Astrocyte (in vitro differentiated cells and primary cell): ENCODE measurements at regions not wholly inside any gene's neighbourhood (a gene's known extent, or its start where the extent isn't known, plus 50 kb on each side); places are given as distances from the start of the nearest gene placed in this dataset.

Source experiments
- DNase-seq: peaks from one replicate; pipeline ENCODE4 v3.0.0-alpha.2; 2010; ENCODE audit warnings: low read depth
- FAIRE-seq: peaks from 2 replicates; lab custom pipeline; 2011; peaks lifted over from hg19 to GRCh38; lab: Jason Lieb, UNC
- H2AFZ ChIP-seq: 2 replicates; pipeline ENCODE4 v1.6.0; 2012; ENCODE audit warnings: low read depth, low read length, inconsistent platforms
- H3K27ac ChIP-seq: 2 replicates; pipeline ENCODE4 v1.5.1; 2011; ENCODE audit warnings: low read depth, low read length, inconsistent platforms
- H3K27me3 ChIP-seq: 2 replicates; pipeline ENCODE4 v1.6.0; 2011; ENCODE audit warnings: low read length, inconsistent platforms; ENCODE audit not compliant: insufficient read depth
- H3K36me3 ChIP-seq: 2 replicates; pipeline ENCODE4 v1.5.1; 2011; ENCODE audit warnings: low read length, inconsistent platforms; ENCODE audit not compliant: insufficient read depth
- H3K4me1 ChIP-seq: 2 replicates; pipeline ENCODE4 v1.5.1; 2011; ENCODE audit warnings: low read length, inconsistent platforms; ENCODE audit not compliant: insufficient read depth
- H3K4me2 ChIP-seq: 2 replicates; pipeline ENCODE4 v1.6.0; 2012; ENCODE audit warnings: low read length, inconsistent platforms
- H3K4me3 ChIP-seq: 2 replicates; pipeline ENCODE4 v1.5.1; 2011; ENCODE audit warnings: low read depth, mild to moderate bottlenecking, low read length, inconsistent platforms; ENCODE audit not compliant: insufficient read depth
- H3K79me2 ChIP-seq: 2 replicates; pipeline ENCODE4 v1.6.0; 2012; ENCODE audit warnings: mild to moderate bottlenecking, low read length, inconsistent platforms; ENCODE audit not compliant: insufficient read depth
- H3K9ac ChIP-seq: 2 replicates; pipeline ENCODE4 v1.6.0; 2012; ENCODE audit warnings: mild to moderate bottlenecking, low read length, inconsistent platforms
- H3K9me3 ChIP-seq: 2 replicates; pipeline ENCODE4 v1.5.1; 2012; ENCODE audit warnings: low read depth, mild to moderate bottlenecking, low read length, inconsistent platforms; ENCODE audit not compliant: insufficient read depth
- H4K20me1 ChIP-seq: 2 replicates; pipeline ENCODE4 v1.6.0; 2012; ENCODE audit warnings: low read length, inconsistent platforms; ENCODE audit not compliant: insufficient read depth
- H3K27ac Mint-ChIP-seq: one replicate; pipeline ENCODE4 v1.8.0; 2021; ENCODE audit warnings: mild to moderate bottlenecking, mixed read lengths; ENCODE audit not compliant: unreplicated experiment
- H3K27me3 Mint-ChIP-seq: one replicate; pipeline ENCODE4 v1.8.0; 2021; ENCODE audit warnings: low read depth, mixed read lengths; ENCODE audit not compliant: unreplicated experiment
- H3K36me3 Mint-ChIP-seq: one replicate; pipeline ENCODE4 v1.8.0; 2021; ENCODE audit warnings: low read depth, mixed read lengths; ENCODE audit not compliant: unreplicated experiment
- H3K4me1 Mint-ChIP-seq: one replicate; pipeline ENCODE4 v1.8.0; 2021; ENCODE audit warnings: low read depth, mixed read lengths; ENCODE audit not compliant: unreplicated experiment
- H3K4me3 Mint-ChIP-seq: one replicate; pipeline ENCODE4 v1.8.0; 2021; ENCODE audit warnings: mild to moderate bottlenecking, moderate library complexity, mixed read lengths; ENCODE audit not compliant: unreplicated experiment
- H3K9me3 Mint-ChIP-seq: one replicate; pipeline ENCODE4 v1.8.0; 2021; ENCODE audit warnings: mild to moderate bottlenecking, mixed read lengths; ENCODE audit not compliant: unreplicated experiment
- EZH2 ChIP-seq: IDR thresholded peaks from 2 replicates; pipeline ENCODE4 v1.6.1; 2012; ENCODE audit warnings: mild to moderate bottlenecking, low read length, inconsistent platforms; ENCODE audit not compliant: insufficient read depth
- TF ChIP-seq, protein P1 (sequence below): IDR thresholded peaks from 2 replicates; pipeline ENCODE4 v1.5.1; 2011; ENCODE audit warnings: low read depth, mild to moderate bottlenecking, inconsistent platforms, low read length, moderate library complexity; ENCODE audit not compliant: insufficient read depth

DNA sequence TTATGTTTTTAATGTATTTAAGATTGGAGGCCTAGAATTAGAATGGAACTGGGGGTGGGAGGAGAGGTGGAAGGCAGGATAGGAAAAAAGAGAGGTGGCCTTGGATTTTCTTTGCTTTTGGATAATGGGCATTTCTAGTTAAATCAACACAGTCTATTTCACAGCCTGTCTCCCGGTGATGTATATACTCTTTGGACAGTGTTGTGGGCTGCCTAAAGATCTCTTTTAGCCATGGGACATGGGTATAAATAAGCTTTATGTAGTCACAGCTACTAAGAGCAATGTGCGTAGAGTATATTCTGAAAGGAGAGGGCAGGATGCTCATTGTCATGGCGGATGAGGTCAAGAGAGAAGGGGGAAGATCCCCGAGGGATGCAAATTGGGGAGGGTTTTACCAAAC is 1084.4 kb upstream of the RBFOX1 start:
- FAIRE-seq: no peak
- no peaks in the 10 kb centered on the region for H3K9me3 Mint-ChIP-seq

DNA sequence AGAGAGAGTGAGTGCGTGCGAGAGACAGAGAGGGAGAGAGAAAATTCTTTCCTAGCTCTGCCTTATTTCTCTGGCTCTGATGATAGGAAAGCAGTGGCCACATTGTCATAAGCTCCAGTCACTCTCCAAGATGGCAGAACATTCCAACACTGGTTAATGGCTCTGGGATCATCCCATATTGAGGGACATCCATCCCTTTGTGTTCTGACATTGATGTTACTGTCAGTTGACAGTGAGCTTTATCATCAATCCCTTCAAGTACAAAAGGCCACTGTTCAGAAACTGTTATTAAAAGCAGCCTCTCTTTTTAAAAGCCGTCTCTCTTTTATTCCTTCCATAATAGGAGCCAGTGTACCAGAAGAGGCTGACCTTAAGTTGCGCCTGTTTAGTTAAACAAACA is 1084.9 kb upstream of the RBFOX1 start:
- H3K9me3 ChIP-seq: no peaks in the 10 kb centered on the region
- no peak overlapping the region for H2AFZ ChIP-seq
- Mint-ChIP-seq H3K4me1 (no peaks in the 10 kb centered on the region), H3K27ac (no peak overlapping the region), H3K36me3 (no peaks in the 10 kb centered on the region), H3K27me3 (peaks cover 4% of the 10 kb centered on the region), H3K9me3 (no peaks in the 10 kb centered on the region), H3K4me3 (no peak overlapping the region)
- H3K4me3 ChIP-seq: no peak overlapping the region
- H3K27me3 ChIP-seq: no peaks in the 10 kb centered on the region
- no peak for TF ChIP-seq EZH2
- TF ChIP-seq, protein P1, sequence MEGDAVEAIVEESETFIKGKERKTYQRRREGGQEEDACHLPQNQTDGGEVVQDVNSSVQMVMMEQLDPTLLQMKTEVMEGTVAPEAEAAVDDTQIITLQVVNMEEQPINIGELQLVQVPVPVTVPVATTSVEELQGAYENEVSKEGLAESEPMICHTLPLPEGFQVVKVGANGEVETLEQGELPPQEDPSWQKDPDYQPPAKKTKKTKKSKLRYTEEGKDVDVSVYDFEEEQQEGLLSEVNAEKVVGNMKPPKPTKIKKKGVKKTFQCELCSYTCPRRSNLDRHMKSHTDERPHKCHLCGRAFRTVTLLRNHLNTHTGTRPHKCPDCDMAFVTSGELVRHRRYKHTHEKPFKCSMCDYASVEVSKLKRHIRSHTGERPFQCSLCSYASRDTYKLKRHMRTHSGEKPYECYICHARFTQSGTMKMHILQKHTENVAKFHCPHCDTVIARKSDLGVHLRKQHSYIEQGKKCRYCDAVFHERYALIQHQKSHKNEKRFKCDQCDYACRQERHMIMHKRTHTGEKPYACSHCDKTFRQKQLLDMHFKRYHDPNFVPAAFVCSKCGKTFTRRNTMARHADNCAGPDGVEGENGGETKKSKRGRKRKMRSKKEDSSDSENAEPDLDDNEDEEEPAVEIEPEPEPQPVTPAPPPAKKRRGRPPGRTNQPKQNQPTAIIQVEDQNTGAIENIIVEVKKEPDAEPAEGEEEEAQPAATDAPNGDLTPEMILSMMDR: no peak
- H3K4me2 ChIP-seq: no peak overlapping the region
- H3K36me3 ChIP-seq: no peaks in the 10 kb centered on the region
- H3K27ac ChIP-seq: no peak overlapping the region
- no peaks in the 10 kb centered on the region for H4K20me1 ChIP-seq
- no peak overlapping the region for H3K9ac ChIP-seq
- DNase-seq (no peak), FAIRE-seq (no peak)
- H3K4me1 ChIP-seq: no peaks in the 10 kb centered on the region
- no peaks in the 10 kb centered on the region for H3K79me2 ChIP-seq

More for the DNA sequence above, 1084.4 kb upstream of the RBFOX1 start:
- Histone ChIP-seq H3K27ac (no peak overlapping the region), H3K36me3 (no peaks in the 10 kb centered on the region), H4K20me1 (no peaks in the 10 kb centered on the region), H3K9me3 (no peaks in the 10 kb centered on the region), H3K4me3 (no peak overlapping the region), H3K27me3 (no peaks in the 10 kb centered on the region), H3K9ac (no peak overlapping the region), H3K4me1 (no peaks in the 10 kb centered on the region), H3K79me2 (no peaks in the 10 kb centered on the region), H3K4me2 (no peak overlapping the region), H2AFZ (no peak overlapping the region)
- Mint-ChIP-seq H3K27me3 (peaks cover 6% of the 10 kb centered on the region), H3K27ac (no peak overlapping the region), H3K4me3 (no peak overlapping the region), H3K4me1 (no peaks in the 10 kb centered on the region), H3K36me3 (no peaks in the 10 kb centered on the region)
- DNase-seq: no peak
- TF ChIP-seq, protein P1: no peak
- no peak for TF ChIP-seq EZH2

DNA sequence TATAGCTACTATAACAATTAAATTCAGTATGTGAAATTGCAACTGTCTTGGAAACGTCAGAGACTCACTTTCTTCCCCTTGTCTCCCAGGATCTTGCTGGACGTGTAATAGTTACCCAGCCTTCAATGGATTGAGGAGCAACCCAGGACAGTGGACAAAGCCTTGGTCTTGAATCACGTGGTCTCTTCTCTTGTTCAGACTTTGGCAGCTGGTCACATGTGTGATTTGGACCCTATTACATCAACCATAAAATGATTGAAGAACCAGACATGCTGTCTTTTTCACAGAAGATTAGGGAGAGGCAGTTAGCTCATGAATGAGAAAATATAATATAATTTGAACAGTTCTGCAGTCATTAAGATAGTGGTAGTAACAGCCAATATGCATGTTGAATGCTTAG is 1085.5 kb upstream of the RBFOX1 start:
- no peaks in the 10 kb centered on the region for H3K36me3 ChIP-seq
- H3K27ac ChIP-seq: no peak overlapping the region
- H4K20me1 ChIP-seq: no peaks in the 10 kb centered on the region
- H3K4me1 ChIP-seq: no peaks in the 10 kb centered on the region
- no peak overlapping the region for H3K9ac ChIP-seq
- DNase-seq (no peak), FAIRE-seq (no peak)
- H3K27me3 ChIP-seq: no peaks in the 10 kb centered on the region
- Mint-ChIP-seq H3K9me3 (no peaks in the 10 kb centered on the region), H3K36me3 (no peaks in the 10 kb centered on the region), H3K27ac (no peak overlapping the region), H3K27me3 (peaks cover 4% of the 10 kb centered on the region), H3K4me3 (no peak overlapping the region), H3K4me1 (no peaks in the 10 kb centered on the region)
- H2AFZ ChIP-seq: no peak overlapping the region
- no peak overlapping the region for H3K4me3 ChIP-seq
- H3K4me2 ChIP-seq: no peak overlapping the region
- H3K79me2 ChIP-seq: no peaks in the 10 kb centered on the region
- TF ChIP-seq, protein P1: no peak
- TF ChIP-seq EZH2: no peak
- H3K9me3 ChIP-seq: no peaks in the 10 kb centered on the region
